CD14-positive monocyte (primary cell): ENCODE measurements at regions not wholly inside any gene's neighbourhood (a gene's known extent, or its start where the extent isn't known, plus 50 kb on each side); places are given as distances from the start of the nearest gene placed in this dataset.
A peak's percentile ranks its signal among the peaks of the same experiment; 100 is the strongest.

Experiments used
- DNase-seq, 3 donors: peaks; one replicate each; pipeline ENCODE4 v3.0.0-alpha.2; 2011 to 2022
- H2AFZ ChIP-seq: 2 replicates; pipeline ENCODE4 v1.6.0; 2012; ENCODE audit warnings: mild to moderate bottlenecking, low read depth, low read length, inconsistent platforms; ENCODE audit not compliant: insufficient read depth, poor library complexity, severe bottlenecking
- H3K27ac ChIP-seq, 2 donors: 1 replicate in 1 of 2; 2 replicates in 1 of 2; pipeline ENCODE4 v1.5.1; 2012 to 2013; ENCODE audit warnings: low read length in 2 of 2, control low read depth in 1 of 2, inconsistent platforms in 1 of 2, low read depth in 1 of 2, mild to moderate bottlenecking in 1 of 2
- H3K27me3 ChIP-seq, 2 donors: one replicate each; pipeline versions ENCODE4 v1.6.0 to v1.6.1; 2011 to 2013; ENCODE audit warnings: low read length in 2 of 2; ENCODE audit not compliant: control insufficient read depth in 2 of 2, insufficient read depth in 2 of 2
- H3K36me3 ChIP-seq, 2 donors: replicated peaks in 1 of 2; 1 replicate in 1 of 2; 2 replicates in 1 of 2; pipeline versions ENCODE4 v1.5.1 to v1.6.1; 2012 to 2013; ENCODE audit warnings: low read length in 2 of 2, control low read depth in 1 of 2, inconsistent platforms in 1 of 2, mild to moderate bottlenecking in 1 of 2; ENCODE audit not compliant: insufficient read depth in 2 of 2, control insufficient read depth in 1 of 2
- H3K4me1 ChIP-seq, 2 donors: 1 replicate in 1 of 2; 2 replicates in 1 of 2; pipeline versions ENCODE4 v1.5.1 to v1.6.1; 2012 to 2013; ENCODE audit warnings: low read length in 2 of 2, control low read depth in 1 of 2, inconsistent platforms in 1 of 2, mild to moderate bottlenecking in 1 of 2, moderate library complexity in 1 of 2; ENCODE audit not compliant: insufficient read depth in 2 of 2, control insufficient read depth in 1 of 2
- H3K4me2 ChIP-seq: replicated peaks from 2 replicates; pipeline ENCODE3; 2012; ENCODE audit warnings: low read length, moderate library complexity, mild to moderate bottlenecking; ENCODE audit not compliant: poor library complexity, severe bottlenecking; ENCODE audit errors: extremely low read depth
- H3K4me3 ChIP-seq, 3 experiments: fragments of 200-600 bp in 1 of 3; sonication (generic) in 1 of 3; replicated peaks in 1 of 3; 1 replicate in 2 of 3; 2 replicates in 1 of 3; pipeline ENCODE4 v1.5.1; 2011 to 2013; ENCODE audit warnings: low read length in 3 of 3, mild to moderate bottlenecking in 3 of 3, control low read depth in 2 of 3, low read depth in 2 of 3, inconsistent platforms in 1 of 3, moderate library complexity in 1 of 3
- H3K79me2 ChIP-seq: 2 replicates; pipeline ENCODE4 v1.6.0; 2012; ENCODE audit warnings: mild to moderate bottlenecking, control low read depth, inconsistent platforms, low read length, moderate library complexity; ENCODE audit not compliant: insufficient read depth
- H3K9ac ChIP-seq: 2 replicates; pipeline ENCODE4 v1.6.0; 2017; ENCODE audit warnings: low read length, mild to moderate bottlenecking; ENCODE audit not compliant: insufficient read depth, poor library complexity, severe bottlenecking
- H3K9me3 ChIP-seq, 2 donors: replicated peaks in 1 of 2; 1 replicate in 1 of 2; 2 replicates in 1 of 2; pipeline versions ENCODE4 v1.5.1 to v1.6.1; 2012 to 2013; ENCODE audit warnings: low read length in 2 of 2, control low read depth in 1 of 2; ENCODE audit not compliant: control insufficient read depth in 1 of 2, insufficient read depth in 1 of 2
- H4K20me1 ChIP-seq: 2 replicates; pipeline ENCODE4 v1.6.0; 2012; ENCODE audit warnings: mild to moderate bottlenecking, low read length, control low read depth, moderate library complexity; ENCODE audit not compliant: insufficient read depth
- H3K27ac Mint-ChIP-seq, 7 donors: one replicate each; pipeline ENCODE4 v1.8.0; 2020; ENCODE audit warnings: mild to moderate bottlenecking in 7 of 7, mixed read lengths in 7 of 7, moderate library complexity in 6 of 7, inconsistent platforms in 2 of 7
- H3K27me3 Mint-ChIP-seq, 3 donors: one replicate each; pipeline ENCODE4 v1.8.0; 2021 to 2022; ENCODE audit warnings: low read depth in 3 of 3, mild to moderate bottlenecking in 3 of 3, mixed read lengths in 3 of 3, moderate library complexity in 3 of 3, inconsistent platforms in 1 of 3
- H3K36me3 Mint-ChIP-seq, 2 donors: one replicate each; pipeline ENCODE4 v1.8.0; 2020; ENCODE audit warnings: mixed read lengths in 2 of 2, inconsistent platforms in 1 of 2, mild to moderate bottlenecking in 1 of 2
- H3K4me1 Mint-ChIP-seq: one replicate; pipeline ENCODE4 v1.8.0; 2020; ENCODE audit warnings: mild to moderate bottlenecking, mixed read lengths
- H3K4me3 Mint-ChIP-seq, 2 donors: one replicate each; pipeline ENCODE4 v1.8.0; 2020; ENCODE audit warnings: mild to moderate bottlenecking in 2 of 2, mixed read lengths in 2 of 2, moderate library complexity in 1 of 2
- H3K9me3 Mint-ChIP-seq, 7 donors: one replicate each; pipeline ENCODE4 v1.8.0; 2020 to 2022; ENCODE audit warnings: mixed read lengths in 7 of 7, mild to moderate bottlenecking in 6 of 7, moderate library complexity in 6 of 7, inconsistent platforms in 2 of 7
- WGBS: methylation state at CpG from one replicate; pipeline ENCODE4 v1.1.5; 2013; ENCODE audit warnings: missing lambda C conversion rate; ENCODE audit not compliant: insufficient coverage; 5-methylcytosine and 5-hydroxymethylcytosine counted together
- intact Hi-C, 2 donors: fragments of 100-400 bp; cut with micrococcal nuclease; formaldehyde crosslinking; loops; one replicate each; pipeline versions ENCODE4 v1.15.0 to v1.15.1; 2023
- TF ChIP-seq, protein P1 (sequence below): fragments of 200-600 bp; IDR thresholded peaks from one replicate; pipeline ENCODE4 v1.8.0; 2022; ENCODE audit warnings: antibody characterized with exemption, mild to moderate bottlenecking

DNA sequence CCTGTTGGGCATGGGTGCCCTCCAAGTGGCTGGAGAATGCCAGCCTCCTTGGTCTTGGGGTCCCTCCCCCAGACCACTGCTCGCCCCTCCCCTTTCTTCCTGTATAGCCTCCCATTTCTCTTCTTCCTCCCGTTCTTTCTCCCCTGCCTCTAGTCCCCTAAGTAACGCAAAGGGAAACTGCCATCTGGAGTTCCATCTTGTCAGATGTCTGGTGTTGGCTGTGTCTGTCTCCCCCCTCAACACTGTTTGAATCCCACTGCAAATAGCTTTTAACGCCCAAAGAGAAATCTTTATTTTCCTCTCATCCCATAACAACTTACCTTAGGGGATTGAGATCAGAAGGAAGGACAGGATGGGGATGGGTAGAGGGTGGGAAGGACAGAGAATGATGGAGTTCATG, 55.3 kb upstream of the CSF3R start:
- Mint-ChIP-seq H3K27me3 (peaks cover 3 to 14% (median 10%) of the 10 kb centered on the region in 3 donors), H3K27ac (no peak overlapping the region), H3K9me3 (peaks cover 0 to 3% (median 0%) of the 10 kb centered on the region in 7 donors), H3K36me3 (no peaks in the 10 kb centered on the region), H3K4me3 (no peak overlapping the region), H3K4me1 (no peaks in the 10 kb centered on the region)
- H4K20me1 ChIP-seq, result no peaks in the 10 kb centered on the region
- no peak for DNase-seq
- H3K4me1 ChIP-seq, result no peaks in the 10 kb centered on the region
- TF ChIP-seq, protein P1, sequence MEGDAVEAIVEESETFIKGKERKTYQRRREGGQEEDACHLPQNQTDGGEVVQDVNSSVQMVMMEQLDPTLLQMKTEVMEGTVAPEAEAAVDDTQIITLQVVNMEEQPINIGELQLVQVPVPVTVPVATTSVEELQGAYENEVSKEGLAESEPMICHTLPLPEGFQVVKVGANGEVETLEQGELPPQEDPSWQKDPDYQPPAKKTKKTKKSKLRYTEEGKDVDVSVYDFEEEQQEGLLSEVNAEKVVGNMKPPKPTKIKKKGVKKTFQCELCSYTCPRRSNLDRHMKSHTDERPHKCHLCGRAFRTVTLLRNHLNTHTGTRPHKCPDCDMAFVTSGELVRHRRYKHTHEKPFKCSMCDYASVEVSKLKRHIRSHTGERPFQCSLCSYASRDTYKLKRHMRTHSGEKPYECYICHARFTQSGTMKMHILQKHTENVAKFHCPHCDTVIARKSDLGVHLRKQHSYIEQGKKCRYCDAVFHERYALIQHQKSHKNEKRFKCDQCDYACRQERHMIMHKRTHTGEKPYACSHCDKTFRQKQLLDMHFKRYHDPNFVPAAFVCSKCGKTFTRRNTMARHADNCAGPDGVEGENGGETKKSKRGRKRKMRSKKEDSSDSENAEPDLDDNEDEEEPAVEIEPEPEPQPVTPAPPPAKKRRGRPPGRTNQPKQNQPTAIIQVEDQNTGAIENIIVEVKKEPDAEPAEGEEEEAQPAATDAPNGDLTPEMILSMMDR, result no peak
- H3K9me3 ChIP-seq, result no peaks in the 10 kb centered on the region
- no peak overlapping the region for H3K27ac ChIP-seq
- H3K9ac ChIP-seq, result no peak overlapping the region
- H3K79me2 ChIP-seq, result no peaks in the 10 kb centered on the region
- no CpG with 5 or more reads among the region's 4 CpGs for WGBS
- no peak overlapping the region for H3K4me3 ChIP-seq
- no peak overlapping the region for H2AFZ ChIP-seq
- no peaks in the 10 kb centered on the region for H3K27me3 ChIP-seq
- intact Hi-C loops, result no loop called here
- no peak overlapping the region for H3K4me2 ChIP-seq
- H3K36me3 ChIP-seq, result no peaks in the 10 kb centered on the region

GRCh38 chr1:36537190-36537768, 54.6 kb upstream of the CSF3R start:
- no peaks in the 10 kb centered on the region for H3K9me3 ChIP-seq
- H3K79me2 ChIP-seq, result no peaks in the 10 kb centered on the region
- H3K27ac ChIP-seq, result no peak overlapping the region
- H3K4me3 ChIP-seq, result no peak overlapping the region
- no peak overlapping the region for H2AFZ ChIP-seq
- no peaks in the 10 kb centered on the region for H3K4me1 ChIP-seq
- Mint-ChIP-seq H3K4me1 (no peaks in the 10 kb centered on the region), H3K36me3 (no peaks in the 10 kb centered on the region), H3K9me3 (peaks cover 0 to 5% (median 0%) of the 10 kb centered on the region in 7 donors), H3K27ac (no peak overlapping the region), H3K4me3 (peak overlapping the region in 1 of 2 donors; percentile 7), H3K27me3 (peaks cover under 1 to 15% (median 9%) of the 10 kb centered on the region in 3 donors)
- no peak overlapping the region for H3K4me2 ChIP-seq
- no peaks in the 10 kb centered on the region for H4K20me1 ChIP-seq
- H3K9ac ChIP-seq, result no peak overlapping the region
- H3K27me3 ChIP-seq, result no peaks in the 10 kb centered on the region
- 100% methylated on average over 1 of the region's 2 CpGs for WGBS
- intact Hi-C loops, result no loop called here
- no peak for DNase-seq
- TF ChIP-seq, protein P1, result no peak
- H3K36me3 ChIP-seq, result no peaks in the 10 kb centered on the region
